ENCODE measurements at regions not wholly inside any gene's neighbourhood (a gene's known extent, or its start where the extent isn't known, plus 50 kb on each side); places are given as distances from the start of the nearest gene placed in this dataset.
"Not testable (repeated sequence)": the region's sequence is repeated elsewhere in the genome, so short reads cannot be mapped to it uniquely, and the experiment has no call there.

GRCh38 chr10:46215426-46215825, 71.4 kb upstream of the ANTXRL start:
- H3K36me3 ChIP-seq (ENCODE audit: control insufficient read depth in 3 of 3, insufficient read depth in 2 of 3, low read depth in 1 of 3, low read length in 3 of 3) = no peaks in the 10 kb centered on the region
- H3K9me3 ChIP-seq (ENCODE audit: control insufficient read depth in 2 of 2, insufficient read depth in 1 of 2, low read depth in 1 of 2, low read length in 1 of 2) = no peaks in the 10 kb centered on the region
- H3K27ac ChIP-seq (ENCODE audit: low read depth in 1 of 3, low read length in 2 of 3) = no peak overlapping the region
- no peaks in the 10 kb centered on the region for H3K27me3 ChIP-seq (ENCODE audit: control insufficient read depth in 3 of 3, insufficient read depth in 3 of 3, low read length in 3 of 3)
- H3K4me1 ChIP-seq (ENCODE audit: control insufficient read depth in 3 of 3, insufficient read depth in 2 of 3, low read depth in 1 of 3, low read length in 2 of 3) = no peaks in the 10 kb centered on the region
- FAIRE-seq = no peak
- DNase-seq = no peak
- H3K4me3 ChIP-seq (ENCODE audit: low read depth in 1 of 3, low read length in 3 of 3) = no peak overlapping the region
- 64 to 74% (median 70%) methylated on average over 4 of the region's 4 CpGs for WGBS, 3 donors

DNA sequence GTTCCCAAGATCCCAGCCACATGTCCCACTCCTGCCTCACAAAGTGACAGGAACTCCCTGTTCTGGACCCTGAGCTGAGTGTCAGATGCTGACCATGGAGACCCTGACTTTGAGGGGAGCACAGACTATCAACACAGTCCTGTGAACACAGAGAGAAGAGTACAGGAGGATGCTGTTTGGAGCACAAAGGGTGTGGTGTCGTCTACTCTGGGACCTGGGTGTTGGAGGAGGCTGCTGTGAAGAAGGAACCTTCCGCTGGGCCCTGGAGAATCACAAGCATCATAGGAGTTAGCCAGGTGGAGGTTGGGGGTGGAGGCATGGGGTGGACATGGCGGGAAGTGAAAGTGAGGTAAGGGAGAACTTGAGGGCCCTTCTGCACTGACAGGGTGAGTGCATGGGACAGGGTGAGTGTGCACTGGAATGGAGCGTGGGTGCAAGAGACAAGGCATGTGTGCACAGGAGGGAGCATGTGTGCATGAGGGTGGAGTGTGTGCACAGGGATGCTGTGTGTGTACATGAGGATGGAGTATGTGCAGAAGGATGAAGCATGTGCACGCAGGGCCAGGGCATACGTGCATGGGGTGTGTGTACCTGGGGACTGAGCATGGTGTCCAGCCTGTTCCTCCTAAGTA, 70.7 kb upstream of the ANTXRL start:
- DNase-seq = no peak
- 87 to 89% (median 87%) methylated on average over 6 of the region's 6 CpGs for WGBS, 3 donors
- Histone ChIP-seq H3K27ac (ENCODE audit: low read depth in 1 of 3, low read length in 2 of 3) (no peak overlapping the region), H3K36me3 (ENCODE audit: control insufficient read depth in 3 of 3, insufficient read depth in 2 of 3, low read depth in 1 of 3, low read length in 3 of 3) (no peaks in the 10 kb centered on the region), H3K4me1 (ENCODE audit: control insufficient read depth in 3 of 3, insufficient read depth in 2 of 3, low read depth in 1 of 3, low read length in 2 of 3) (no peaks in the 10 kb centered on the region), H3K27me3 (ENCODE audit: control insufficient read depth in 3 of 3, insufficient read depth in 3 of 3, low read length in 3 of 3) (no peaks in the 10 kb centered on the region), H3K4me3 (ENCODE audit: low read depth in 1 of 3, low read length in 3 of 3) (no peak overlapping the region), H3K9me3 (ENCODE audit: control insufficient read depth in 2 of 2, insufficient read depth in 1 of 2, low read depth in 1 of 2, low read length in 1 of 2) (no peaks in the 10 kb centered on the region)
- FAIRE-seq = no peak

GRCh38 chr10:46216836-46217751, 69.7 kb upstream of the ANTXRL start:
- H3K4me1 ChIP-seq (ENCODE audit: control insufficient read depth in 3 of 3, insufficient read depth in 2 of 3, low read depth in 1 of 3, low read length in 2 of 3) = no peaks in the 10 kb centered on the region
- H3K36me3 ChIP-seq (ENCODE audit: control insufficient read depth in 3 of 3, insufficient read depth in 2 of 3, low read depth in 1 of 3, low read length in 3 of 3) = no peaks in the 10 kb centered on the region
- no peak for FAIRE-seq
- H3K27ac ChIP-seq (ENCODE audit: low read depth in 1 of 3, low read length in 2 of 3) = no peak overlapping the region
- no peaks in the 10 kb centered on the region for H3K27me3 ChIP-seq (ENCODE audit: control insufficient read depth in 3 of 3, insufficient read depth in 3 of 3, low read length in 3 of 3)
- no peak for DNase-seq
- 71 to 78% (median 75%) methylated on average over 17 of the region's 17 CpGs for WGBS, 3 donors
- no peak overlapping the region for H3K4me3 ChIP-seq (ENCODE audit: low read depth in 1 of 3, low read length in 3 of 3)
- H3K9me3 ChIP-seq (ENCODE audit: control insufficient read depth in 2 of 2, insufficient read depth in 1 of 2, low read depth in 1 of 2, low read length in 1 of 2) = no peaks in the 10 kb centered on the region

- Histone ChIP-seq H3K4me1 (ENCODE audit: control insufficient read depth in 3 of 3, insufficient read depth in 2 of 3, low read depth in 1 of 3, low read length in 2 of 3) (no peaks in the 10 kb centered on the region), H3K4me3 (ENCODE audit: low read depth in 1 of 3, low read length in 3 of 3) (no peak overlapping the region), H3K27me3 (ENCODE audit: control insufficient read depth in 3 of 3, insufficient read depth in 3 of 3, low read length in 3 of 3) (no peaks in the 10 kb centered on the region), H3K9me3 (ENCODE audit: control insufficient read depth in 2 of 2, insufficient read depth in 1 of 2, low read depth in 1 of 2, low read length in 1 of 2) (peaks cover 0 to under 1% of the 10 kb centered on the region in 2 donors), H3K36me3 (ENCODE audit: control insufficient read depth in 3 of 3, insufficient read depth in 2 of 3, low read depth in 1 of 3, low read length in 3 of 3) (no peaks in the 10 kb centered on the region), H3K27ac (ENCODE audit: low read depth in 1 of 3, low read length in 2 of 3) (no peak overlapping the region)
- no peak for FAIRE-seq
- no peak for DNase-seq
- WGBS, 3 donors = 61 to 69% (median 65%) methylated on average over 6 of the region's 6 CpGs
Observed at GRCh38 chr10:46217752-46218453, 68.9 kb upstream of the ANTXRL start.

- Histone ChIP-seq H3K9me3 (ENCODE audit: control insufficient read depth in 2 of 2, insufficient read depth in 1 of 2, low read depth in 1 of 2, low read length in 1 of 2) (peaks cover 0 to 3% of the 10 kb centered on the region in 2 donors), H3K27ac (ENCODE audit: low read depth in 1 of 3, low read length in 2 of 3) (no peak overlapping the region), H3K4me1 (ENCODE audit: control insufficient read depth in 3 of 3, insufficient read depth in 2 of 3, low read depth in 1 of 3, low read length in 2 of 3) (no peaks in the 10 kb centered on the region), H3K4me3 (ENCODE audit: low read depth in 1 of 3, low read length in 3 of 3) (no peak overlapping the region), H3K36me3 (ENCODE audit: control insufficient read depth in 3 of 3, insufficient read depth in 2 of 3, low read depth in 1 of 3, low read length in 3 of 3) (no peaks in the 10 kb centered on the region), H3K27me3 (ENCODE audit: control insufficient read depth in 3 of 3, insufficient read depth in 3 of 3, low read length in 3 of 3) (no peaks in the 10 kb centered on the region)
- 33 to 51% (median 35%) methylated on average over 2 of the region's 2 CpGs for WGBS, 3 donors
- DNase-seq (no peak), FAIRE-seq (no peak)
Observed at GRCh38 chr10:46218921-46219320, 67.9 kb upstream of the ANTXRL start.

GRCh38 chr10:46219431-46219990, 67.3 kb upstream of the ANTXRL start:
- WGBS, 3 donors = 51 to 66% (median 57%) methylated on average over 5 of the region's 5 CpGs
- H3K27ac ChIP-seq (ENCODE audit: low read depth in 1 of 3, low read length in 2 of 3); H3K4me3 ChIP-seq (ENCODE audit: low read depth in 1 of 3, low read length in 3 of 3); DNase-seq; FAIRE-seq; H3K4me1 ChIP-seq (ENCODE audit: control insufficient read depth in 3 of 3, insufficient read depth in 2 of 3, low read depth in 1 of 3, low read length in 2 of 3); H3K27me3 ChIP-seq (ENCODE audit: control insufficient read depth in 3 of 3, insufficient read depth in 3 of 3, low read length in 3 of 3); H3K9me3 ChIP-seq (ENCODE audit: control insufficient read depth in 2 of 2, insufficient read depth in 1 of 2, low read depth in 1 of 2, low read length in 1 of 2); H3K36me3 ChIP-seq (ENCODE audit: control insufficient read depth in 3 of 3, insufficient read depth in 2 of 3, low read depth in 1 of 3, low read length in 3 of 3): not testable (repeated sequence)

DNA sequence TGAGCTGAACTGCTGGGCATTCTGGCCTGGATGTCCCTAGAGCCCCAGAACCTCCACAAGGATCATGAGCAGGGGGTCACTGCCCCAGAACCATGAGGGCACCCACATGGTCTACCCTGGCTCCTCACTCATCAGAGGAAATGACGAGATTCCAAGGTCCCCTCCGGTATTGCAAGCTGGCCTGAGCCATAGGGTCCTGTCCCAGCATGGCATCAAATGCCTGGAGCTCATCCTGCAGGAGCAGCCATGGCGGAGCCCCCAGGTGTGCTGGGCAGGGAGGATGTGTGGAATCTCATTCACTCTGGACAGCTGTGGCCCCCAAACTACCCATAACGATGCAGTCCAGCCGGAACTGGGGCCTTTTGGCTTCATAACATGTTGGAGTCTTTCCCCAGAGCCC, 66.6 kb upstream of the ANTXRL start:
- no peak for DNase-seq
- Histone ChIP-seq H3K27me3 (ENCODE audit: control insufficient read depth in 3 of 3, insufficient read depth in 3 of 3, low read length in 3 of 3) (no peaks in the 10 kb centered on the region), H3K4me1 (ENCODE audit: control insufficient read depth in 3 of 3, insufficient read depth in 2 of 3, low read depth in 1 of 3, low read length in 2 of 3) (no peaks in the 10 kb centered on the region), H3K9me3 (ENCODE audit: control insufficient read depth in 2 of 2, insufficient read depth in 1 of 2, low read depth in 1 of 2, low read length in 1 of 2) (peaks cover 0 to 3% of the 10 kb centered on the region in 2 donors), H3K4me3 (ENCODE audit: low read depth in 1 of 3, low read length in 3 of 3) (no peak overlapping the region), H3K36me3 (ENCODE audit: control insufficient read depth in 3 of 3, insufficient read depth in 2 of 3, low read depth in 1 of 3, low read length in 3 of 3) (no peaks in the 10 kb centered on the region), H3K27ac (ENCODE audit: low read depth in 1 of 3, low read length in 2 of 3) (no peak overlapping the region)
- WGBS, 3 donors = 89 to 91% (median 91%) methylated on average over 5 of the region's 5 CpGs
- no peak for FAIRE-seq

GRCh38 chr10:46220872-46221538, 65.8 kb upstream of the ANTXRL start:
- 70 to 73% (median 72%) methylated on average over 9 of the region's 9 CpGs for WGBS, 3 donors
- no peaks in the 10 kb centered on the region for H3K27me3 ChIP-seq (ENCODE audit: control insufficient read depth in 3 of 3, insufficient read depth in 3 of 3, low read length in 3 of 3)
- H3K27ac ChIP-seq (ENCODE audit: low read depth in 1 of 3, low read length in 2 of 3) = no peak overlapping the region
- FAIRE-seq = no peak
- no peaks in the 10 kb centered on the region for H3K36me3 ChIP-seq (ENCODE audit: control insufficient read depth in 3 of 3, insufficient read depth in 2 of 3, low read depth in 1 of 3, low read length in 3 of 3)
- no peaks in the 10 kb centered on the region for H3K4me1 ChIP-seq (ENCODE audit: control insufficient read depth in 3 of 3, insufficient read depth in 2 of 3, low read depth in 1 of 3, low read length in 2 of 3)
- no peak for DNase-seq
- peaks cover 0 to 3% of the 10 kb centered on the region in 2 donors for H3K9me3 ChIP-seq (ENCODE audit: control insufficient read depth in 2 of 2, insufficient read depth in 1 of 2, low read depth in 1 of 2, low read length in 1 of 2)
- no peak overlapping the region for H3K4me3 ChIP-seq (ENCODE audit: low read depth in 1 of 3, low read length in 3 of 3)
